HG03571 (cell line): ENCODE measurements at regions not wholly inside any gene's neighbourhood (a gene's known extent, or its start where the extent isn't known, plus 50 kb on each side); places are given as distances from the start of the nearest gene placed in this dataset.

ENCODE experiments used
- ATAC-seq: cut with Tn5 transposase; IDR thresholded peaks from one replicate; pipeline ENCODE4 v1.9.1; 2021; ENCODE audit not compliant: unreplicated experiment

- no peak for ATAC-seq
Observed at GRCh38 chr2:146271131-146271831, 1573.5 kb upstream of the ACVR2A start.

- no peak for ATAC-seq
Observed at GRCh38 chr2:146270618-146271017, 1574.2 kb upstream of the ACVR2A start.

DNA sequence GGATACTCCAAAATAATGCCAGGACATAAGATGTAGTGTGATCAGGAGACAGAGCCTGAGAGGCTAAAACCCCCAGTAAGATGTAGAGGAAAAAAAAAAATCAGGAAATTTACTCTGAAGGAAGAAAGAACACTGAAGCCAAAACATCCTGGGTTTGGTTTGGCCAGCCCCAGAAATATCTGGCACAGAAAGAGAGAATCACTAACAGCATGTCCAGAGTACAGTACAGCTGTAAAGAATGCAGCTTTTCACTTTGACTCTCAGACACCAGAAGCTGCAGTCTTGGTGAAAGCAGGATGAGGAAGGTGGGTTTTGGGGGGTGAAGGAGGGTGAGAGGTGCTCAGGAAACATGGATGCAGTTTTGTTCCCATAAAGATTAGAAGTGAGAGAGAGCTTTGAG is 1577.7 kb upstream of the ACVR2A start:
- ATAC-seq = no peak

GRCh38 chr2:146265656-146266055 is 1579.2 kb upstream of the ACVR2A start:
- ATAC-seq = no peak

- no peak for ATAC-seq
Observed at GRCh38 chr2:146262606-146263005, 1582.2 kb upstream of the ACVR2A start.

DNA sequence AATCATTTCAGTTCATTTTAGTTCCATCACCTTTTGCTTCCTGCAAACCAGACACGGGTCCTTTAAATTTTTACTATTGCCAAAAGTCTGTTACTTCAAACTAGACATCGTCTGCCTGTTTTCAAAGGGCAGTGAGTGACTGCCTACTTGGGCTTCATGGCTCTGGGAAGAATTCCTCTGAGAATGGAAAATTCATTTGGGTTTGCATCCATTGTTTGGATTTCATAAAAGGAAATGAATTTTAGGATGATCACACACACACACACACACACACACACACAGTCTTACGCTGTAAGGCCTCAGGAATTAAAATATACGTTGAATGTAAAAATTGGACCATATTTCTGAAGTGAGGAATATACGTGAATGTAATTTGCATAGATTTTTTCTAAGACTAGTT is 1584.3 kb upstream of the ACVR2A start:
- no peak for ATAC-seq

- no peak for ATAC-seq
Observed at GRCh38 chr2:146259816-146260215, 1585.0 kb upstream of the ACVR2A start.

- ATAC-seq = no peak
Observed at GRCh38 chr2:146258071-146258470, 1586.8 kb upstream of the ACVR2A start.

- ATAC-seq = no peak
Observed at GRCh38 chr2:146252119-146252518, 1592.7 kb upstream of the ACVR2A start.

DNA sequence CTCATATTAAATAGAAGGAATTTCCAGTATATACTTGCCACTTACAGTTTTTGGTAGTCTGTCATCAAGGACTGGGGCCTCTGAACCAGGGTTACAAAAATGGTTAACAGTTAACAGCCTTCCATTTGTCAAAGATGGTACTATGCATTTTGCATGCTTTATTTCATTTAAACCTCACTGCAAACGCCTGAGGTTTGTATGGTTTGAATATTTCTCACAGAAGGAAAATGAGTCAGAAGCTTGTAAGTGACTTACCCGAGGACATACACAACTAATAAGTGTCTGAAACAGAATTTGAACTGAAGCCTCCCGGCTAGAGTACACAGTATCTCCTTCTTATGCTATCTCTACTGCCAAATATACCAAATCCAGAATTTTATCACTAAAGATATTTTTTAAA is 1593.5 kb upstream of the ACVR2A start:
- ATAC-seq = no peak

DNA sequence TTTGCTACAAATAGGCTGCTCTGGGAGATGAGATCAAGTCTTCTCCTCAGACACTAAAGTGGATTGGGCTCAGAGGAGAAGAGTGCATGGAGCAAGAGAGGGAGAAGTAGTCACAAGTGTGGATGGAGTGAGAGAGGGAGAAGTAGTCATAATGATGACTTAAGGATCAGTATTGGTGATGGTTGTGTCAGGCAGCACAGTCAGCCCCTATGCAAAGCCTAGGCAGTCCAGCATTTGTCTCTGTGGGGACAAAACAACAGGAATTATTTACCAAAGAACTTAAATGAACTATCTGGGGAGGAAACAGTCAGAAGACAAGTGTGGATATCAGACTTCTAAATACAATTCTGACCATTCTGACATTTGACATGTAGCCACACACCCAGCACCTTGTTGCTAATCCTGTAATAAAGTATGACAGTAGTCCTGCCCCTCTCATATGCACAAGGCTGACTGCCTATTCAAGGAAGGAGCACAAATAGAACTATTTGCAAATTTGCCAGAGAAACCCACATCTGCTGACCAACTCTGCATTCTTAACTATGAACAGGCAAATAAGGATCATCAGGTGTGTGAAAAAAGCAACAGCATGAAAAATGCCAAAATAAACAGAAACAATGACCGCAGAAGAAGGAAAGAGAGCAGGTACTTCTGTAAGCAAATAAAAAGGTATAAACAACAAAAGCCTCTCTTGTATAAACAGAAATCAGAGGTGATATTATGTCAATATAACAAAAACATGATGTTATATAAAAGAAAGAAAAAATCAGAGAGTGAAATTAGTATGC is 1597.9 kb upstream of the ACVR2A start:
- no peak for ATAC-seq

GRCh38 chr2:146246002-146246735 is 1598.7 kb upstream of the ACVR2A start:
- no peak for ATAC-seq

GRCh38 chr2:146244830-146245229 is 1600.0 kb upstream of the ACVR2A start:
- ATAC-seq = no peak

GRCh38 chr2:146244131-146244530 is 1600.7 kb upstream of the ACVR2A start:
- no peak for ATAC-seq

- ATAC-seq = no peak
Observed at GRCh38 chr2:146241023-146241422, 1603.8 kb upstream of the ACVR2A start.

DNA sequence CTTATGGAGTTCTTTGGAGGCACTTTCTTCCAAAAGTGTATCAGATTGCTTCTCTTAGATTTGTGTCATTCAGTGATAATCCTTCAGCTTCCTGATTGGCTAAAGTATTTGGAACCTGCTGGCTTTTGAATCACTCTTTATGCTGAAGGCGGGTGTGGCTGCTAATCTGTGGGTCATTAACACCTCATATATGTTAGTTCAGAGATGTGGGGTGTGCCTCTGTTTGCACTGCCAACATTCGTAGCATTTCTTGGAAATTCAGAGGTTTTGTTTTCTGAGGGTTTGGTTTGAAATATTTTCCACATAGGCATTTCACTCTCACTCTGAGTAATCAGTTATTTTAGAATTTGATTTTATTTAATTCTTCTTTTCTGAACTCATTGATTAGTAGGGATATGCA is 1604.4 kb upstream of the ACVR2A start:
- no peak for ATAC-seq

DNA sequence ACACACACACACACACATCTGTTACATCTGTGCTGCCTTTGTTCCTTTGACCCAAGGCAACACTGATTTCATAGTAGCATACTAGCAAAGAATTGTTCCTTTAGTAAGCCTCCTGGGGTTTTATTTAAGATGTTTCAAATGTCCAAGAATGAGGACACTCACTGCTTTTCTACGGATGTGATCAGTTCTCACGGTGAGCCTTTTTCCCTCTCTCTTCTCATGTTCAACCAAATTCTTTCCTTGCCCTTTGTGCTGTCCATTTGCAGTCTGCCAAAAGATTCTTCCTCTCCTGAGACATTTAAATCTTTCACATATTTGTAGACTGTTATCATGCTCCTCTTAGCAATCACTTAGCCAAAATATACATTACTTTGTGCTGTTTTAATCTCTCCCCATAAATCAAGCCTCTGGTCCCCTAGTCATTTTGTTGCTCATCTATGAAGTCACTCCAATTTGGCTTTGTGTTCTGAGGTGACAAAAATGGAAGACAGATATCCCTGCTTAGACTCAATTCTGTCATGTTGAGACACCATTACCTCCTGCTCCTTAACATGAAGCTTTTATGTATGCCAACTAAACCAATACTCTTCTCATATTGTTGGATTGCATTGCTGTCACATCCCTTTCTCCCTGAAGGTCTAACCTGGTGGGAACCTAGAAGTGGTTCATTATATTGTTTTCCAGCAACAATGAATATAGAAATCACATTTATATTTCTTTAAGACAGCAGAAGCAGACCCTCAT is 1605.3 kb upstream of the ACVR2A start:
- no peak for ATAC-seq

DNA sequence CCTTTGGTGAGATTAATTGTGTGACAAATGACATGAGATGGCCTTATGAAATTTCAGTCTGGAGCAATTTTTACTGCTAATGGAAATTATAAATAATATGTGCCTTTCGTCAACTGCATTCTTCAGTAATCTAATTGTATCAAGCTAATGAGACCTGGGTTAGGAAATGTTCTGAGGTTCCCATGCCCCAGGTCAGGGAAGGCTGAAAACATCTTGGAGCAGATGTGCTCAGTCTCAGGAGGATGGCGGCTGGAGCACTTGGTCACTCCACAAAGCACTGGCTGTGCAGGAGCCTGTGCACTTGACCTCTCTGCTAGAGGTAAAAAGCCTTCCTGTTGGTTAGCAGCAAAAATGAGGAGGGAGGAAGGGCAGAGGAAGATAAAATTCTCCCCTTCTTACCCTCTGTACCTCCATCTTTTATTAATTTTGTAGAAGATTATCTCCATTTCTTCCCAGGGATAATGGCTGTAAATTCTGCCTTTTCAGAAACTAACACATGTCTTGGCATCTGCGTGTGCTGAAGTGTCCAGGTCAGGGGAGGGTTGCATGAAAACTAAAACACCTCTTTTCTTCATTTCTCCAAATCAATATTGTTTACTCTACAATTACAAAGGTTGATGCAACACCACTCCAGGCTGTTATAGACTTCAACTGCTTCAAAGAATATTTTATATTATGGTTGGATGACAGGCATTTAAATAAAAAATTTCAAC is 1606.4 kb upstream of the ACVR2A start:
- ATAC-seq = no peak

GRCh38 chr2:146235158-146235557 is 1609.7 kb upstream of the ACVR2A start:
- ATAC-seq = no peak

- no peak for ATAC-seq
Observed at GRCh38 chr2:146229508-146230155, 1615.2 kb upstream of the ACVR2A start.
